HG02885 (cell line): ENCODE measurements at regions not wholly inside any gene's neighbourhood (a gene's known extent, or its start where the extent isn't known, plus 50 kb on each side); places are given as distances from the start of the nearest gene placed in this dataset.

Experiments
- ATAC-seq: cut with Tn5 transposase; IDR thresholded peaks from one replicate; pipeline ENCODE4 v1.9.1; 2021; ENCODE audit warnings: mild to moderate bottlenecking; ENCODE audit not compliant: unreplicated experiment, poor library complexity

GRCh38 chr11:91786097-91786496 is 438.5 kb upstream of the FAT3 start:
- ATAC-seq: no peak

DNA sequence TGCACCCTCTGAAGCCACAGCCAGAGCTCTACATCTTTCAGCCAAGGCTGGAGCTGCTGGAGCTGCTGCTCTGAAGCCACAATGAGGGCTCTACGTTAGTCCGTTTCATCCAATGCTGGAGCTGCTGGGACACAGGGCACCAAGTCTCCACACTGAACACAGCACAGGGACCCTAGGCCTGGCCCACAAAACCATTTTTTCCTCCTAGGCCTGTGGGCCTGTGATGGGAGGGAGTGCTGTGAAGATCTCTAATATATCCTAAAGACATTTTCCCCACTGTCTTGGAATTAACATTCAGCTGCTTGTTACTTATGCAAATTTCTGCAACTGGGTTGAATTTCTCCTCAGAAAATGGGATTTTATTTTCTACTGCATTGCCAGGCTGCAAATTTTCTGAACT is 441.4 kb upstream of the FAT3 start:
- ATAC-seq: no peak

- no peak for ATAC-seq
Measured at GRCh38 chr11:91778758-91779157, 445.9 kb upstream of the FAT3 start.

GRCh38 chr11:91776655-91777054 is 448.0 kb upstream of the FAT3 start:
- ATAC-seq: no peak

DNA sequence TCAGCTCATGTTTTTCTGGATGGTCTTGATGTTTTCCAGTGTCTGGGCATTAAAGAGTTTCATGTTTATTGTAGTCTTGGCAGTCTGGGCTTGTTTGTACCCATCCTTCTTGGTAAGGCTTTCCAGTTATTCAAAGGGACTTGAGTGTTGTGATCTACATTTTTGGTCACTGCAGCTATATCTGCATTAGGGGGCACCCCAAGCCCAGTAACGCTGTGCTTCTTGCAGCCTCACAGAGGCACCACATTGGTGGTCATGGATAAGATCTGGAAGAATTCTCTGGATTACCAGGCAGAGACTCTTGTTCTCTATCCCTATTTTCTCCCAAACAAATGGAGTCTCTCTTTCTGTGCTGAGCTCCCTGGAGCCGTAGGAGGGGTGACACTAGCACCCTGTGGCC is 451.5 kb upstream of the FAT3 start:
- ATAC-seq: no peak

GRCh38 chr11:91771961-91772360 is 452.7 kb upstream of the FAT3 start:
- no peak for ATAC-seq

DNA sequence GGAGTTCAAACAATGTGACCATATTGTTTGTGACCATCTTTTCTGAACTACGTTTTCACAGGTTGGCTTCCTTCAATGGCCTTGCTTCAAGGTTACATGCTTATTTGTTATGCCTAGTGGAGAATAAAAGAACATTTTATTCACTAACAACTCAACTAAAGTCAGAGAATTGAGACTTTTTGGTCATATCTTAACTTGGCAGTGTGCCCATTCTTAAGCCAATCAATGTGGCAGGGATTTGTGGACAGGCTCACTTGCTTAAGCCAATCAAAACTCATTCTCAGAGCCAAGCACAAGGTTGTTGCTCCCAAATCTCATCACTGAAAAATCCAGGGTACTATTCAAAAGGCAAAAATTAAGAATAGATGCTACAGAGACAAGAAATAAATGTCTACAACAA is 455.8 kb upstream of the FAT3 start:
- no peak for ATAC-seq

- ATAC-seq: no peak
Measured at GRCh38 chr11:91763331-91763730, 461.3 kb upstream of the FAT3 start.

DNA sequence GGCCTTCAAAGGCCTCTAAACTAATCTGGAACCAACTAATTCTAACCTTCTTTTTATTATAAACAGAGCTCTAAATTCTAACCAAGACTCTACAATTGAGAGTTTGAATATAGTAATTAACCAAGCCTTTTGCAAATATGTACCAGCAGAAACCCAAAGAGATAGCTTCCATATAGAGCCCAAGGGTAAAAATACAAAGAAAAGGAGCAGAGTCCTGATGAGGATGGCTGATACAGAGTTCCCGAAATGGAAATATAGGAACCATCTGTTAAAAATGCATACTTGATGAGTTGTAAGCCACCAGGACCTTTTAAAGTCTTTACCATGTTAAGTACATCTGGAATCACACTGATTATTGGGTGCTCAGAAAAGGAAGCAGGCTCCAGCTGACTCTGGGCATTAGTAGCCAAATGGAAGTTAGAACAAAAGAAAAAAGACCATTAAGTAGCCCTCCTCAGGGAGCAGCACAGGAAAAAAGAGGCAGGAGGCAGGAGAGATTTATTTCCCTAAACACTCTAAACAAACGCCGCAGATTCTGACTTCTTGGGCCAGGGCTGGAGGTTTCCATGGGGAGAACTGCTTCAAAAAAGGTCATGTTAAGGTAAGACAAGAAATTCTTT is 463.1 kb upstream of the FAT3 start:
- no peak for ATAC-seq

GRCh38 chr11:91756829-91757480 is 467.7 kb upstream of the FAT3 start:
- ATAC-seq: no peak

- no peak for ATAC-seq
Measured at GRCh38 chr11:91755951-91756707, 468.5 kb upstream of the FAT3 start.

DNA sequence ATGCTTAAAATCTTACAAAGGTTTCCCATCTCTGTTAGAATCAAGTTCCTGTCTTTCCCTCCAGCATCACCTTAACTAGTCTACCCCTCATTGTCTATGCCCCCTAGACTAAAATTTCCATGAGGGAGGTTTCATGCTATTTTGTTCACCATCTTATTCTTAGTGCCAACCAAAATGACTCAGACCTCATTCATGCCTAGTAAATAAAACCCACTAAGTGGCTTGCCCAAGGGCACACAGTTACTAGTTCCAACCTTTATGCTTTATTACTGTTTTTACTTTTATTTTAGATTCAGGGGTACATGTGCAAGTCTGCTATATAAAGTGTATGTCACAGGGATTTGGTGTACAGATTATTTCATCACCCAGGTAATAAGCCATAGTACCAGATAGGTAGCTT is 469.1 kb upstream of the FAT3 start:
- ATAC-seq: no peak

DNA sequence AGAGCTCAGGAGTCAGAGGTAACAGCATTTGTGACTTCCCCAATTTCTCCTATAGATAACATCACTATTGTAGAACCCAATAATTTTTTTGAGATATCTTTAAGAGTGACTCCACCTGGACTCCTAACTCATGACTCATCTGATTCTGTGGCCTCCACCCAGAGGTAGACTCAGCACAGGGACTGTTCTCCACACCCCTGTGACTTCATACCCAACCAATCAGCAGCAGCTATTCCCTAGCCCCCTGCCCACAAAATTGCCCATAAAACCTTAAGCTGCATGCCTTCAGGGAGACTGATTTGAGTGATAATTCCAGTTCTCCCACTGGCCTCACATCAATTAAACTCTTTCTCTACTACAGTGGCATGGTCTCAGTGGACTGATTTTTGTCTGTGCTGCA is 475.4 kb upstream of the FAT3 start:
- no peak for ATAC-seq

DNA sequence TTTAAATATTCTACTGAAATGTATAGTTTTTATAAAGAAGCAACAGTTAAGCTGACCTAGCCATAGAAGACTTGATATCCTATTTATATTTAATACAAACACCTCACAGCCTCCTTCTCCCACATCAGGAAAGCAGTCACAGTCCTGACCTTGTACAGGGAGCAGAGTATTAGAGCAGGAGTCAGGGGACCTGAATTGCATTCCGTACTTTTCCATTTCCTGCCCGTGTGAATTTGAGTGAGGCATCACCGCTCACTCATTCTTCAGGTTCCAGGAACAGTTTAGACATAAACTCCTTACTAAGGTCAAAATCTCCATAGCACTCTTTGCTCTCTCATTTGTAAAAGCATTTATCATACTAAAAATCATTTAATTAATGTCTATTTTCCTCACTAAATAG is 482.5 kb upstream of the FAT3 start:
- no peak for ATAC-seq

DNA sequence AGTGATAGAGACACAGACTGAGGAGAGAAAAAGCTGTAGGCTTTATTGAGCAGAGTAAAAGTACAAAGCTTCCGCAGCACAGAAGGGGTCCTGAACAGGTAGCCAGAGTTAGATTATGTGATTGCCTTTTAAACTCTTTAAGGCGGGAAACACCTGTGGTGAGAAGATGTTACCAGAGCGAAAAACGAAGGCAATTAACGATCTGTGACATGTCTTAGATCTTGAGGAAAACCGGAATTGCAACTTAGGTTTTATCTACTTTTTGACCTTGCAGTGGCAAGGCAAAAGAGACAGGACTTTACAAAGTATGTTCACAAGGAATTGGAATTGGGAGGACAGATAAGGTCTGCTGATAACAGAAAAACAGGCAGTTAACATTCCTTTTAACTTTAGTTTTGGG is 493.6 kb upstream of the FAT3 start:
- no peak for ATAC-seq

DNA sequence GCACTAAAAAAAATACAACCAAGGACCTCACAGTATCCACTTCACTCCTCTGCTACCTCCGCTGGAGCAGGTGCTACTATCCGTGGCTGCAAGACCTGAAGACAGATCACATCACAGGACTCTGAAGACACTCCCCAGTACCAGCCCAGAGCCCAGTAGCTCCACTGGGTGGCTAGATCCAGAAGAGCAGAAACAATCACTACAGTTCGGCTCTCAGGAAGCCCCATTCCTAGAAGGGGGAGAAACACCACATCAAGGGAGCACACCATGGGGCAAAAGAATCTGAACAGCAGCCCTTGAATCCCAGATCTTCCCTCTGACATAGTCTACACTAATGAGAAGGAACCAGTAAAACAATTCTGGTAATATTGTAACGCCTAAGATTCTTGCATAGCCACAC is 494.0 kb upstream of the FAT3 start:
- ATAC-seq: no peak

GRCh38 chr11:91730057-91730456 is 494.6 kb upstream of the FAT3 start:
- no peak for ATAC-seq

DNA sequence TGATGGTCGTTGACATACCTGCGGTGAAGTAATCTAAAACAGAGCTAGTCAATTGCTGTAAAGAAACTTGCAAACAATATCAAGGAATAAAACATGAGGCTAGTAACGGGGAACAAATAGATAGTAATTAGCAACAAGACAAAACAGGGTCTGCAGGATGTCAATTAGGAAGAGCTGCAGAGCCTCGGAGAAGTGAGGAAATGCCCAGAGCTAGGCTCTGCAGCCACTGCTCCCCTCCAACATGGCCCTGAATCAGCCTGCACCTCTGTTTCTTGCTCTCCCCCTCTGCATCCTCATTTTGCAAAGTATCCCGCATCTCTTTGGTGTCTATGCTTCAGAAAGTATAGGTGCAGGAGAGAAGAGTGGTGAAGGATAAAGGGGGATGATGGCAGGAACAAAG is 507.4 kb upstream of the FAT3 start:
- ATAC-seq: no peak

DNA sequence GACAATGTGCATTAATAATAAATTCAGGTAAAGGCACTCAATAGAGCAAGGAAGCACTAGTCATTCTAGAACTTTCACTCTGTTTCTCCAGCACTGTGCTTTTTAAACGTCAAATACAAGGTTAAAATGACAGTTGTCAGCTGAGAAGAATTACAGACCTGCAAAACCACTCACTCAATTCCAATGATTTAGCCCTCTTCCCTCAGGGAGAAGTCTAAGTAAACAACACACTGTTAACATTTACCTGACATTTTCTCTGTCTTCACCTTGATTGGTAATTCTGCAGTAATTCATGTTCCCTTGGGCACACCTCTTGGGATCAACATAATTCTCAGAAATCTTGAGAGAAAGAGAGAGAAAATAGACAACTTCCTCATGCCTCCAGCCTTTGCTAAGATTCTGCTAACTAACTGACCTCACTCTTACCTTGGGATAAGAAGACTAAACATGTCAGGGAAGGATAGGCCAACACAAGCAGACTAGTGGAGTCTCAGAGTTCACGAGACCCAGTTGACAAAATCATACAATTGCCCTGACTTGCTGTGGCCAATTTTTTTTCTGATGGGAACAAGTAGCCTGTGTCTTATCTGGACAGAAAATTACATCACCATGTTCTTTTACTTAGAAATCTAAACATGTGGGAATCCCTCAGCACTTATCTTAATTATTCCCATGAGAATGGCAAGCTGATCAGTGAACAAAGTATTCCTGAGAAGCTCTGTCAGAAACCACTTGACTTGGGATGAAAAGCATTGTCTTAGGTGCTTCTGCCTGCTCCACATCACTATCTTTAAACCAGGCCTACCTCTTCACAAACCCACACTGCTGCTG is 516.8 kb upstream of the FAT3 start:
- ATAC-seq: no peak

GRCh38 chr11:91703042-91703441 is 521.6 kb upstream of the FAT3 start:
- ATAC-seq: no peak

GRCh38 chr11:91700854-91701253 is 523.8 kb upstream of the FAT3 start:
- ATAC-seq: no peak
